ENCODE measurements at regions not wholly inside any gene's neighbourhood (a gene's known extent, or its start where the extent isn't known, plus 50 kb on each side); places are given as distances from the start of the nearest gene placed in this dataset.

- no peak for DNase-seq (ENCODE audit: low read depth)
Observed at GRCh38 chr2:2926009-2926857, 451.4 kb downstream of the EIPR1 start.

GRCh38 chr2:2922156-2922555 is 455.5 kb downstream of the EIPR1 start:
- no peak for DNase-seq (ENCODE audit: low read depth)

GRCh38 chr2:2921011-2921720 is 456.5 kb downstream of the EIPR1 start:
- DNase-seq (ENCODE audit: low read depth) = no peak

GRCh38 chr2:2919574-2920365 is 457.8 kb downstream of the EIPR1 start:
- DNase-seq (ENCODE audit: low read depth) = no peak

DNA sequence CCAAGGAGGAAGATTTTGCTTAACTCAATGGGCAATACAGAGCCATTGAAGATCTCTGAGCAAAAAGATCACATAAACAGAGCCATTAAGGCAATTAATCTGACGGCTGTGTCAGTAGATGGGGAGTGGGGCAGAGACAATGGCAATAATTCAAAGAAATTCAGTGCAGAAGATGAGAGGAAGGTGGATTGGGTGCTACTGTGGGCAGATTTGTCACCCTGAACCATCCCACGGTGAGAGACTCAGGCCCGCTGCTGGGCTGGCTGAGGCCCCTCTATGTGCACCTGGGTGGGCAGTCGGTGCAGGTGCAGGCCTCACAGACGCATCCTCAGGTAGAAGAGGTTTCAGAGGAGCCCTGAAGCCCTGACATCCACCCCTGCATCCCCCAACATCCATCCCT is 458.6 kb downstream of the EIPR1 start:
- no peak for DNase-seq (ENCODE audit: low read depth)

- no peak for DNase-seq (ENCODE audit: low read depth)
Observed at GRCh38 chr2:2916621-2917020, 461.0 kb downstream of the EIPR1 start.

GRCh38 chr2:2914252-2914651 is 463.4 kb downstream of the EIPR1 start:
- no peak for DNase-seq (ENCODE audit: low read depth)

GRCh38 chr2:2913601-2914120 is 464.0 kb downstream of the EIPR1 start:
- DNase-seq (ENCODE audit: low read depth) = no peak

DNA sequence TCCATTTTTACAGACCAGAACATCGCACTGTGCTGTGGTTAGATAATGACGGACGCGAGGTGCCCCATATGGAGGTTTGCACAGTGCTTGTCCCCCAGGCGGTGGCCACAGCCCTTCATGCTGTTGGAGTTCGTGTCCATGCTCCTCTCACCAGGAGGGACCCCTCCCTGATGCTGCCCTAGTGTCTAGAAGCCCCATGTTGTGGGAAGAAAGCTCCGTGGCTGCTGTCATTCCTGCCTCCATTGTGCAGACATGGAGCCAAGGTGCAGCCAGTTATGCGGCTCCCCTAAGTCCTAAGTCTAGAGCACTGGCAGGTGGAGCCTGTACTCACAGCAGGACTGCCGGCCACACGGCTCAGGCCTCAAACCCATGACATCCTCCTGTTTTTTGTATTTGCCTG is 464.9 kb downstream of the EIPR1 start:
- DNase-seq (ENCODE audit: low read depth) = no peak

DNA sequence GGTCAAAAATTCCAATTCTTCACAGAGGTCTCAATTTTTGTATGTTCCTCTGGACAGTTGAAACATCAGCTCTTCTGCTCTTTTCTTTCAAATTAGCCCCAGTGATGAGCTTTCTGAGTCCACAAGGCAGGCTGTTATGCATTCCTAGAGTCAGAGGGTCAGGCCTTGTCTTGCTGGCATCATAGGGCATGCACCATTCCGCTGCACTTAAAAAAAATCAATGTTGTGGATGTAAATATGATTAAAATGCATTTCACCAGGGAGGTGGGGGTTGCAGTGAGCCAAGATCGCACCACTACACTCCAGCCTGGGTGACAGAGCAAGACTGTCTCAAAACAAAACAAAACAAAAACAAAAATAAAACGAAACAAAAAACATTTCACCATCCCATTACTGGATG is 465.3 kb downstream of the EIPR1 start:
- no peak for DNase-seq (ENCODE audit: low read depth)

DNA sequence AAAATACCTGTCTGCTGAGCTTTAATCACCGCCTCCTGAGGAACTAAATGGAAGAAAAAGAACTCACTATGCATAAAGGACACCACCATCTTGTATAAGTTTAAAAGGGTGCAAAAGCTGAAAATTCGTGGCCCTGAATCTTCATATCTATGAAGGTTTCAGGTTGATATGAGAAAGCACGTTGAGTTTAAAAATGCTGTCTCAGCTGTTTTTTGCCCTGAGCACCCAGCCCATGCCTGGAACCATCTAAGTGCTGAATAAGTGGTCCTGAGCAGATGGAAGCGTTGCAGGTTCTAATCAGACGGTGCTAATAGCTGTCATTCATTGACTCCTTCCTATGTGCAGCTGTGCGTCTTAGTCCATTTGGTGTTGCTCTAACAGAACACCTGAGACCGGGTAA is 467.4 kb downstream of the EIPR1 start:
- DNase-seq (ENCODE audit: low read depth) = no peak

GRCh38 chr2:2909086-2910035 is 468.3 kb downstream of the EIPR1 start:
- no peak for DNase-seq (ENCODE audit: low read depth)

DNA sequence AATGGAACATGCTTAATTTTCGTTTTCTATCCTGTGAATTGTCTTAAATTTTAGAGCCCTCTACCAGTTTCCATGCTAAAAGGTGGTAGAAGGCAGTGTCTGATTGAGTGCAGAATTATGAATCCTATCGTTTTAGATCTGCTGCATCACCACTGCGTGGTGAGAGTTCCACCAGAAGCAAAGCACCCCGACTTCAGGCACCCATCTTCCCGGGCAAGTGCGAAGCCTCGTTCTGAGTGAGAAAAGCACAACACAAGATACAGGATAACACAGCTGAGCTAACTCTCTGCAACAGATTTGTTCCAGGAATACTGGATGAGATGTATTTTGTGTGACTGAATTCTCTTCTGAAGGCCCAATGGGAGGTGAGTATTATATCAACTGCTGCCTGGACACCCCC is 471.5 kb downstream of the EIPR1 start:
- no peak for DNase-seq (ENCODE audit: low read depth)

DNA sequence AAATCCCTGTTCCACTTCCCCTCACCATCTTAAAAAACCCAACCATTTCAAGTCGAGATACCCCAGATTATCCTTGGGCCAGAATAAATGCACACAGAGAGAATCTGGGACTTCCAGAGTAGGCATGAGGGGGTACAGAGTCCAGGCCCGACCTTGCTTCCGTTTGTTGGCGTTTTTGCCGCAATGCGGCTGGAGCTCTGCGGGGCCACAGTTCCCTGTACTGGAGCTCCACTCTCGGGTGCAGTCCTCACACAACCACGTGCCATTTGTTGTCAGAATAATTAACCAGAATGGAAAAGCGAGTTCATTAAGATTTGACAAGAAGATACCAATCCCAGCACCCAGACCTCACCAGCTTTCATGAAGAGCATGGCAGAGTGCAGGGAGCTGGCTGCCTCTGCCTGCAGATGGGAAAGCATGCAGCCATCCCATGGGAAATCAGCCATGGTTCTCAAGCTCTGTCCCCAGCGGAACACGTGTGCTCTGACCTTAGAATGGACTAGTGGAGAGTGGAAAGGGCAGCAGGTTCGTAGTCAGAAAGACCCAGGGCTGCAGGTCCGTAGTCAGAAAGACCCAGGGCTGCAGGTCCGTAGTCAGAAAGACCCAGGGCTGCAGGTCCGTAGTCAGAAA is 472.8 kb downstream of the EIPR1 start:
- DNase-seq (ENCODE audit: low read depth) = no peak

DNA sequence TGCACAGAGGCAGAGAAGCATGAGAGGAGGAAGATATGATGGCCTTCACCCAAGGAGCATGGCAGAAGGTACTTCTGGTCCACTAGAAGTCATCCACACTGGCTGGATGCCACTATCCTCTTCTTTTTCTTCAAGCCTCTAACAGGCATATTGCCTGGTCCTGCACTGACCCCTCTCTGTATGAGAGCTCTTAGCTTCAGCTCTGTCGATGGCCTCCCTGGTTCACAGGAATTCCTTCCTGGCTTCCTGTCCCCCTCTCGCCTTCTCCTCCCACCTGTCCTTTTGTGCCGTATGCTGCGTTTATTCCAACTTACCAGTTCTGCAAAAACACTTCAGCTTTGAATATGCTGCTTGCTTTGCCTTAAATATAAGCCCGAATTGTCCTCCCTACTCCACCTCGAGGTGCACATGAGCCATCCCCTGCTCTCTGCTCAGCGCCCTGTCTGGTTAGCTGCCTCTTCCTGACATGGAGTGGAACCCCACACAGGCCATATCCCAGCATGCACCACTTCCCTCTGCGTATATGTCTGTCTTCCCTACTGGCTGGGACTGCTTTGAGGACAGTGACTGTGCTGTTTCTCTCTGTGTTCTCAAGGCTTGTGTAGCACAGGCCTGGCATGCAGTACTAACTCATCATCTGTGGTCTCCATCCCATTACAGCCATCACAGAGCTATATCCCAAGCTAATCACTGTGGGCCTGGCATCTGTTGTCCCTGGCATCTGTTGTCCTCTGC is 474.9 kb downstream of the EIPR1 start:
- DNase-seq (ENCODE audit: low read depth) = no peak

- no peak for DNase-seq (ENCODE audit: low read depth)
Observed at GRCh38 chr2:2901384-2902345, 476.0 kb downstream of the EIPR1 start.

GRCh38 chr2:2899826-2900225 is 477.8 kb downstream of the EIPR1 start:
- DNase-seq (ENCODE audit: low read depth) = no peak

GRCh38 chr2:2898744-2899143 is 478.9 kb downstream of the EIPR1 start:
- DNase-seq (ENCODE audit: low read depth) = no peak

- no peak for DNase-seq (ENCODE audit: low read depth)
Observed at GRCh38 chr2:2896643-2897042, 481.0 kb downstream of the EIPR1 start.
